Adipose tissue (tissue), 3 donors: ENCODE measurements at regions not wholly inside any gene's neighbourhood (a gene's known extent, or its start where the extent isn't known, plus 50 kb on each side); places are given as distances from the start of the nearest gene placed in this dataset.
"Not testable (repeated sequence)": the region's sequence is repeated elsewhere in the genome, so short reads cannot be mapped to it uniquely, and the experiment has no call there.

Source experiments
- H3K27ac ChIP-seq: one replicate; pipeline ENCODE4 v1.5.1; 2013; ENCODE audit warnings: low read depth, low read length
- WGBS, 3 donors: extraction: QIAGEN DNeasy Blood & Tissue Kit; methylation state at CpG; one replicate each; pipeline ENCODE4 v1.1.7; 2013; 5-methylcytosine and 5-hydroxymethylcytosine counted together
- donor health status: healthy with polysubstance abuse.
- donor health status: Bipolar disorder and iron deficiency.
- donor health status: healthy.

- 54 to 76% (median 58%) methylated on average over 3 of the region's 3 CpGs for WGBS, 3 donors
- no peak overlapping the region for H3K27ac ChIP-seq
These were observed 133.7 kb downstream of the ATL2 start for GRCh38 chr2:38243186-38243880.

- H3K27ac ChIP-seq, result no peak overlapping the region
- WGBS, 3 donors, result 87 to 93% (median 89%) methylated on average over 10 of the region's 10 CpGs
These were observed 137.6 kb downstream of the ATL2 start for GRCh38 chr2:38239452-38239851.

- WGBS, 3 donors, result 92 to 99% (median 94%) methylated on average over 5 of the region's 5 CpGs
- H3K27ac ChIP-seq, result not testable (repeated sequence)
These were observed 138.4 kb downstream of the ATL2 start for GRCh38 chr2:38238705-38239104.

GRCh38 chr2:38237311-38237710 is 139.8 kb downstream of the ATL2 start:
- H3K27ac ChIP-seq, result no peak overlapping the region
- WGBS, 3 donors, result 90 to 96% (median 96%) methylated on average over 2 of the region's 2 CpGs

GRCh38 chr2:38233231-38233983 is 143.7 kb downstream of the ATL2 start:
- no peak overlapping the region for H3K27ac ChIP-seq
- WGBS, 3 donors, result 79 to 83% (median 80%) methylated on average over 9 of the region's 9 CpGs

- WGBS, 3 donors, result 73 to 96% (median 88%) methylated on average over 1 of the region's 1 CpG
- no peak overlapping the region for H3K27ac ChIP-seq
These were observed 144.6 kb downstream of the ATL2 start for GRCh38 chr2:38232454-38232853.

- WGBS, 3 donors, result 50 to 69% (median 66%) methylated on average over 4 of the region's 4 CpGs
- no peak overlapping the region for H3K27ac ChIP-seq
These were observed 146.3 kb downstream of the ATL2 start for GRCh38 chr2:38230756-38231155.

GRCh38 chr2:38228753-38229152 is 148.3 kb downstream of the ATL2 start:
- H3K27ac ChIP-seq, result no peak overlapping the region

GRCh38 chr2:38224821-38225437 is 149.0 kb upstream of the CYP1B1 start:
- WGBS, 3 donors, result 35 to 67% (median 39%) methylated on average over 1 of the region's 1 CpG
- no peak overlapping the region for H3K27ac ChIP-seq

- WGBS, 3 donors, result 79 to 85% (median 84%) methylated on average over 2 of the region's 2 CpGs
These were observed 148.2 kb upstream of the CYP1B1 start for GRCh38 chr2:38224181-38224580.

GRCh38 chr2:38223256-38223655 is 147.3 kb upstream of the CYP1B1 start:
- H3K27ac ChIP-seq, result no peak overlapping the region
- WGBS, 3 donors, result 78 to 95% (median 93%) methylated on average over 4 of the region's 4 CpGs

More at GRCh38 chr2:38224181-38224580, 148.2 kb upstream of the CYP1B1 start:
- no peak overlapping the region for H3K27ac ChIP-seq

GRCh38 chr2:38220164-38220563 is 144.2 kb upstream of the CYP1B1 start:
- no peak overlapping the region for H3K27ac ChIP-seq
- 81 to 86% (median 84%) methylated on average over 3 of the region's 3 CpGs for WGBS, 3 donors

- WGBS, 3 donors, result 73 to 77% (median 75%) methylated on average over 5 of the region's 5 CpGs
These were observed 143.0 kb upstream of the CYP1B1 start for GRCh38 chr2:38218995-38219394.

GRCh38 chr2:38218591-38218991 is 142.6 kb upstream of the CYP1B1 start:
- WGBS, 3 donors, result 40 to 55% (median 44%) methylated on average over 4 of the region's 4 CpGs
- no peak overlapping the region for H3K27ac ChIP-seq

More at GRCh38 chr2:38218995-38219394, 143.0 kb upstream of the CYP1B1 start:
- H3K27ac ChIP-seq, result no peak overlapping the region

GRCh38 chr2:38217401-38218188 is 141.6 kb upstream of the CYP1B1 start:
- WGBS, 3 donors, result 61 to 83% (median 82%) methylated on average over 6 of the region's 6 CpGs
- no peak overlapping the region for H3K27ac ChIP-seq

- no peak overlapping the region for H3K27ac ChIP-seq
These were observed 140.9 kb upstream of the CYP1B1 start for GRCh38 chr2:38216886-38217285.

GRCh38 chr2:38215993-38216392 is 140.0 kb upstream of the CYP1B1 start:
- no peak overlapping the region for H3K27ac ChIP-seq

GRCh38 chr2:38215522-38215921 is 139.6 kb upstream of the CYP1B1 start:
- H3K27ac ChIP-seq, result no peak overlapping the region
- WGBS, 3 donors, result 64 to 91% (median 88%) methylated on average over 2 of the region's 2 CpGs

GRCh38 chr2:38214209-38214717 is 138.3 kb upstream of the CYP1B1 start:
- H3K27ac ChIP-seq, result no peak overlapping the region
- WGBS, 3 donors, result 53 to 83% (median 77%) methylated on average over 5 of the region's 5 CpGs
